ENCODE measurements at regions not wholly inside any gene's neighbourhood (a gene's known extent, or its start where the extent isn't known, plus 50 kb on each side); places are given as distances from the start of the nearest gene placed in this dataset.
"Not testable (repeated sequence)": the region's sequence is repeated elsewhere in the genome, so short reads cannot be mapped to it uniquely, and the experiment has no call there.

GRCh38 chr2:185265747-185266146 is 472.9 kb upstream of the FSIP2 start:
- Histone ChIP-seq H3K27me3 (ENCODE audit: control insufficient read depth, insufficient read depth, low read length) (no peaks in the 10 kb centered on the region), H3K27ac (ENCODE audit: low read length) (no peak overlapping the region), H3K9me3 (ENCODE audit: control insufficient read depth, low read depth, low read length) (no peaks in the 10 kb centered on the region), H3K36me3 (ENCODE audit: control insufficient read depth, low read depth, low read length) (no peaks in the 10 kb centered on the region), H3K4me3 (ENCODE audit: low read length) (no peak overlapping the region), H3K9ac (ENCODE audit: low read length) (no peak overlapping the region), H3K4me1 (ENCODE audit: control insufficient read depth, low read depth, low read length) (no peaks in the 10 kb centered on the region)

GRCh38 chr2:185268651-185269050 is 470.0 kb upstream of the FSIP2 start:
- H3K27ac ChIP-seq (ENCODE audit: low read length), result no peak overlapping the region
- H3K4me1 ChIP-seq (ENCODE audit: control insufficient read depth, low read depth, low read length), result no peaks in the 10 kb centered on the region
- H3K36me3 ChIP-seq (ENCODE audit: control insufficient read depth, low read depth, low read length), result no peaks in the 10 kb centered on the region
- H3K9me3 ChIP-seq (ENCODE audit: control insufficient read depth, low read depth, low read length), result no peaks in the 10 kb centered on the region
- H3K4me3 ChIP-seq (ENCODE audit: low read length), result no peak overlapping the region
- H3K9ac ChIP-seq (ENCODE audit: low read length), result no peak overlapping the region
- no peaks in the 10 kb centered on the region for H3K27me3 ChIP-seq (ENCODE audit: control insufficient read depth, insufficient read depth, low read length)

DNA sequence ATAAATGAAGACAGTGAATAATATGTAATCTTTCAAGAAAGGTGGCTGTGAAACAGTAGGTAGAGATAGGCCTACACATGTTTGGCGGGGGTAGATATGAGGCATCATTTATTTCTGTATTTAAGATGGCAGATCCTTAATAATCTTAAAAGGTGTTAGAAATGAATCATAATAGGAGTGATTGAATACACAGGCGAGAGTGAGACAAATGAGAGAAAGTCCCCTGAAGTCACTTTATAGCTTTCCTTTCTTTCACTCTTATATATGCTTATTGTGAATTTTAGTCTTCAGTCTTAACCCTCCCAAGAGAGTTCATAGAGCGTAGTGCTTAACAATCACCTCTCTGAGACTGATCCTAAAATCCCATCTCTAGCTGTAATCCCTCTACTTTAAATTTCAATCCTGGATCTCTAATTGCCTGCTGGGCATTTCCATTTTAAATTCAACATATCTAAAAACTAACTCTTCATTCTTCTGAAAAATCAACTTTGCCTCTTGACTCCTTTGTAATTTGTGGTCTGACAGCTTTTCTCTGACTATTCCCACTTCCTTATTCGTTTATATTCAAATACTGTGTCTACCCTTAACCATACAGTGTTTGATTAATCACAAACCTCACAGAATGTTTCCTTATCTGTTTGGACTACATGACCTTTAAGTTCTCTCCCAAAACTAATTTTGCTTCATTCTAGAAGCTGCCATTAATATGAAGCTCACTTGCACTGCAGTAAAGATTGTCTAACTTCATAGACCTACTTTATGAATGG is 463.7 kb upstream of the FSIP2 start:
- H3K27me3 ChIP-seq (ENCODE audit: control insufficient read depth, insufficient read depth, low read length), result no peaks in the 10 kb centered on the region
- H3K9me3 ChIP-seq (ENCODE audit: control insufficient read depth, low read depth, low read length), result no peaks in the 10 kb centered on the region
- H3K4me3 ChIP-seq (ENCODE audit: low read length), result no peak overlapping the region
- H3K27ac ChIP-seq (ENCODE audit: low read length), result no peak overlapping the region
- no peak overlapping the region for H3K9ac ChIP-seq (ENCODE audit: low read length)
- no peaks in the 10 kb centered on the region for H3K36me3 ChIP-seq (ENCODE audit: control insufficient read depth, low read depth, low read length)
- peaks cover 6% of the 10 kb centered on the region for H3K4me1 ChIP-seq (ENCODE audit: control insufficient read depth, low read depth, low read length)

GRCh38 chr2:185275979-185276378 is 462.6 kb upstream of the FSIP2 start:
- H3K27me3 ChIP-seq (ENCODE audit: control insufficient read depth, insufficient read depth, low read length); H3K36me3 ChIP-seq (ENCODE audit: control insufficient read depth, low read depth, low read length); H3K9ac ChIP-seq (ENCODE audit: low read length); H3K9me3 ChIP-seq (ENCODE audit: control insufficient read depth, low read depth, low read length); H3K4me1 ChIP-seq (ENCODE audit: control insufficient read depth, low read depth, low read length); H3K4me3 ChIP-seq (ENCODE audit: low read length); H3K27ac ChIP-seq (ENCODE audit: low read length): not testable (repeated sequence)

DNA sequence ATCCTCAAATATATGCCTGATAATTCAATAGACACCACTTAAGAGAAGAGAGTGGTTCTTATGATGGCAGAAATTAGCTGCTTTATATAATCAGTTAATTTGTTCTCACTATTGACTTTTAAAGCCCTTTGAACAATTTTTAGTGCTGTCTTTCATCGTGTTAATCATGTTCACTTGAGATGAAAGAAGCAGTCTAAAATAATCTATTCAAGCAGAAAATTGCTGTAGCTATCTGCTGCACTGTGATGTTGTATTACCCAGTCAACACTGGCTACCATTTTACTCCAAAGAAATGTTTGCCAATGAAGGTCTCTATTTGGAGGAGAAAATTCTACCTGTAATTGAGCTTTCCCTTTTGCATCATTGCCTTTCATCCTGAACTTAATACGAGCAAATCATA is 459.8 kb upstream of the FSIP2 start:
- Histone ChIP-seq H3K4me1 (ENCODE audit: control insufficient read depth, low read depth, low read length) (peaks cover 6% of the 10 kb centered on the region), H3K27ac (ENCODE audit: low read length) (no peak overlapping the region), H3K4me3 (ENCODE audit: low read length) (no peak overlapping the region), H3K27me3 (ENCODE audit: control insufficient read depth, insufficient read depth, low read length) (no peaks in the 10 kb centered on the region), H3K36me3 (ENCODE audit: control insufficient read depth, low read depth, low read length) (no peaks in the 10 kb centered on the region), H3K9ac (ENCODE audit: low read length) (no peak overlapping the region), H3K9me3 (ENCODE audit: control insufficient read depth, low read depth, low read length) (no peaks in the 10 kb centered on the region)

GRCh38 chr2:185279999-185280398 is 458.6 kb upstream of the FSIP2 start:
- Histone ChIP-seq H3K9me3 (ENCODE audit: control insufficient read depth, low read depth, low read length) (no peaks in the 10 kb centered on the region), H3K4me3 (ENCODE audit: low read length) (no peak overlapping the region), H3K4me1 (ENCODE audit: control insufficient read depth, low read depth, low read length) (peaks cover 1% of the 10 kb centered on the region), H3K27ac (ENCODE audit: low read length) (no peak overlapping the region), H3K9ac (ENCODE audit: low read length) (no peak overlapping the region), H3K27me3 (ENCODE audit: control insufficient read depth, insufficient read depth, low read length) (no peaks in the 10 kb centered on the region), H3K36me3 (ENCODE audit: control insufficient read depth, low read depth, low read length) (no peaks in the 10 kb centered on the region)

DNA sequence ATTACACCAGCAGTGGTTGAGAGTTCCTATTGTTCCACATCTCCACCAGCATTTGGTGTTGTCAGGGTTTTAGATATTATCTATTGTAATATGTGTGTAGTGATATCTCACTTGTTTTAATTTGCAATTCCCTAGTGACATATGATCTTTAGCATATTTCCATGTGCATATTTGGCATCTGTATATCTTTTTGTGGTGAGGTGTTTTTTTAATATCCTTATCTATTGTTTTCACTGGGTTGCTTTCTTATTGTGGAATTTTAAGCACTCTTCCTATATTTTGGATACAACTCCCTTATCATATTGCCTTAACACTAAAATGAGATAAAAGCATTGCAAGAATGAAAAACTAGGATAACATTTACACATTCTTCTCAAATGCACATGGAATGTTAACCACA is 453.9 kb upstream of the FSIP2 start:
- Histone ChIP-seq H3K27me3 (ENCODE audit: control insufficient read depth, insufficient read depth, low read length) (no peaks in the 10 kb centered on the region), H3K36me3 (ENCODE audit: control insufficient read depth, low read depth, low read length) (no peaks in the 10 kb centered on the region), H3K27ac (ENCODE audit: low read length) (no peak overlapping the region), H3K9ac (ENCODE audit: low read length) (no peak overlapping the region), H3K9me3 (ENCODE audit: control insufficient read depth, low read depth, low read length) (no peaks in the 10 kb centered on the region), H3K4me1 (ENCODE audit: control insufficient read depth, low read depth, low read length) (peaks cover under 1% of the 10 kb centered on the region), H3K4me3 (ENCODE audit: low read length) (no peak overlapping the region)

GRCh38 chr2:185290012-185290411 is 448.6 kb upstream of the FSIP2 start:
- H3K4me3 ChIP-seq (ENCODE audit: low read length); H3K36me3 ChIP-seq (ENCODE audit: control insufficient read depth, low read depth, low read length); H3K27me3 ChIP-seq (ENCODE audit: control insufficient read depth, insufficient read depth, low read length); H3K4me1 ChIP-seq (ENCODE audit: control insufficient read depth, low read depth, low read length); H3K9ac ChIP-seq (ENCODE audit: low read length); H3K27ac ChIP-seq (ENCODE audit: low read length); H3K9me3 ChIP-seq (ENCODE audit: control insufficient read depth, low read depth, low read length): not testable (repeated sequence)

DNA sequence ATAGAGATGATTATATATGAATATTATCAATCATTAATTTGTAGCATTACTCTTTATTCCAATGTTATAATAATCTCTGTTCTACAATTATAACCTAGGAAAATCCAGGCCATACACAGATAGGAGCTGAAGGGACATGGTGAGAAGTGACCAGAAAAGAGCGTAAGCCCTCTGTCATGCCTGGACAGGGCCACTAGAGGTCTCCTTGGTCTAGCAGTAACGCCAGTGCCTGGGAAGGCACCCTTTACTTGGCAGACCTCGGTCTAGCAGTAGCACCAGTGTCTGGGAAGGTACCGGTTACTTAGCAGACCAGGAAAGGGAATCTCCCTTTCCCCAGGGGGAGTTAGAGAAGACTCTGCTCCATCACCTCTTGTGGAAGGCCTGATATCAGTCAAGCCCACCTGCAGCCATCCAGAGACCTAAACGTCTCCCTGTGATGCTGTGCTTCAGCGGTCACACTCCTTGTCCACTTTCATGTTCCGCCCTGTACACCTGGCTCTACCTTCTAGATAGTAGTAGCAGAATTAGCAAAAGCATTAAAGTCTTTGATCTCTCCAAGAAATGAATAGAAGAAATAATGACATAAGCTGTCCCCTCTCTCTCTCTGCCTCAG is 447.5 kb upstream of the FSIP2 start:
- Histone ChIP-seq H3K27ac (ENCODE audit: low read length) (no peak overlapping the region), H3K4me3 (ENCODE audit: low read length) (no peak overlapping the region), H3K9me3 (ENCODE audit: control insufficient read depth, low read depth, low read length) (no peaks in the 10 kb centered on the region), H3K27me3 (ENCODE audit: control insufficient read depth, insufficient read depth, low read length) (no peaks in the 10 kb centered on the region), H3K36me3 (ENCODE audit: control insufficient read depth, low read depth, low read length) (no peaks in the 10 kb centered on the region), H3K4me1 (ENCODE audit: control insufficient read depth, low read depth, low read length) (peaks cover 8% of the 10 kb centered on the region), H3K9ac (ENCODE audit: low read length) (no peak overlapping the region)

GRCh38 chr2:185299867-185300266 is 438.7 kb upstream of the FSIP2 start:
- no peaks in the 10 kb centered on the region for H3K27me3 ChIP-seq (ENCODE audit: control insufficient read depth, insufficient read depth, low read length)
- no peaks in the 10 kb centered on the region for H3K36me3 ChIP-seq (ENCODE audit: control insufficient read depth, low read depth, low read length)
- H3K4me3 ChIP-seq (ENCODE audit: low read length), result no peak overlapping the region
- no peak overlapping the region for H3K27ac ChIP-seq (ENCODE audit: low read length)
- no peaks in the 10 kb centered on the region for H3K9me3 ChIP-seq (ENCODE audit: control insufficient read depth, low read depth, low read length)
- no peaks in the 10 kb centered on the region for H3K4me1 ChIP-seq (ENCODE audit: control insufficient read depth, low read depth, low read length)
- no peak overlapping the region for H3K9ac ChIP-seq (ENCODE audit: low read length)

DNA sequence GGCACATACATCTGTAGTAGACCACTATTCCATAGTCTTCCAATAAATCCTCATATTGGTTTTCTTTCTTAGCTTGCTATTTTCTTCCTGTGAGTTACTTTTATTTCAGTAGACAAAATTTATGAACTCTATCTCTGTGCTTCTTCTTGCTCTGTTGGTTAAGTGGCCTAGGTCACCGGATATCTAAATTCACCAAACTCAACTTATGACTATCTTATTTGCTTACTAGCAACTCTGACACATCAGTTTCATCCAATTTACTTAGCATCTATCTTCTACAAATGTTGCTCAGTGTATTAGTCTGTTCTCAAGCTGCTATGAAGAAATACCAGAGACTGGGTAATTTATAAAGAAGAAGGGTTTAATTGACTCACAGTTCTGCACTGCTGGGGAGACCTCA is 432.5 kb upstream of the FSIP2 start:
- H3K4me3 ChIP-seq (ENCODE audit: low read length), result no peak overlapping the region
- H3K4me1 ChIP-seq (ENCODE audit: control insufficient read depth, low read depth, low read length), result no peaks in the 10 kb centered on the region
- no peak overlapping the region for H3K9ac ChIP-seq (ENCODE audit: low read length)
- H3K27ac ChIP-seq (ENCODE audit: low read length), result no peak overlapping the region
- no peaks in the 10 kb centered on the region for H3K36me3 ChIP-seq (ENCODE audit: control insufficient read depth, low read depth, low read length)
- H3K27me3 ChIP-seq (ENCODE audit: control insufficient read depth, insufficient read depth, low read length), result no peaks in the 10 kb centered on the region
- no peaks in the 10 kb centered on the region for H3K9me3 ChIP-seq (ENCODE audit: control insufficient read depth, low read depth, low read length)

DNA sequence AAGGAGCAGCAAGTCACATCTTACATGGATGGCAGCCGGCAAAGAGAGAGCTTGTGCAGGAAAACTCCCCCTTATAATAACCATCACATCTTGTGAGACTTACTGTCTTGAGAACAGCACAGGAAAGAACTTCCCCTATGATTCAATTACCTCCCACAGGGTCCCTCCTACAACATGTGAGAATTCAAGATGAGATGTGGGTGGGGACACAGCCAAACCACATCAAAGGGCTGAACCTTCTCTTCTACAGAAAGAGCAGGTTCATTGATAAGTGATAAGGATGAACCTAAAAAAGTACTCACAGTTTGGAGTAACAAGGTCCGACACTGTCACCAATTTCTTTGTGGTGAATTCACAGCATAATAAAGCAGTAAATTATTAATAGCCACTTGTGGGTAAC is 422.2 kb upstream of the FSIP2 start:
- H3K9me3 ChIP-seq (ENCODE audit: control insufficient read depth, low read depth, low read length), result no peaks in the 10 kb centered on the region
- no peak overlapping the region for H3K9ac ChIP-seq (ENCODE audit: low read length)
- H3K36me3 ChIP-seq (ENCODE audit: control insufficient read depth, low read depth, low read length), result no peaks in the 10 kb centered on the region
- no peaks in the 10 kb centered on the region for H3K27me3 ChIP-seq (ENCODE audit: control insufficient read depth, insufficient read depth, low read length)
- H3K4me3 ChIP-seq (ENCODE audit: low read length), result no peak overlapping the region
- H3K4me1 ChIP-seq (ENCODE audit: control insufficient read depth, low read depth, low read length), result no peaks in the 10 kb centered on the region
- H3K27ac ChIP-seq (ENCODE audit: low read length), result no peak overlapping the region
